HG03139 (cell line): ENCODE measurements at regions not wholly inside any gene's neighbourhood (a gene's known extent, or its start where the extent isn't known, plus 50 kb on each side); places are given as distances from the start of the nearest gene placed in this dataset.

Experiments used
- ATAC-seq: cut with Tn5 transposase; IDR thresholded peaks from one replicate; pipeline ENCODE4 v1.9.1; 2021; ENCODE audit not compliant: unreplicated experiment

DNA sequence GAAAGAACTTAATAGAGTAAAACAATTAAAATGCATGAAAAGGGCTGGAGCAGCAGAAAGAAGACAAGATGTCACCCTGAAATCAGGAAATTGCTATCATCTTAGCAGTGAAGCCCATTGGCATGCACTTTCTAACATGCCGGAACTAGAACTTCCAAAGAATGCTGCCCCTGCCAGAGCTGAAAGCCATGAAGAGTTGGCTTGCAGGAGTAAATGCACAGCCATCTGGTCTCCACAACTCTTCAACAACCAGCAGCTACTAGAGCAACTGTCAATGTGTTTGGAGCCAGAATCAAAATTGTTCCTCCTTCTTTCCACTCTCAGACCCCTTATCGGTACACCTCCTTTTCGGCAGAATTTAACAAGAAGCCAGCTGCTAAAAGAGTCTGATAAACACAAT is 414.1 kb downstream of the KCNH5 start:
- ATAC-seq = no peak

DNA sequence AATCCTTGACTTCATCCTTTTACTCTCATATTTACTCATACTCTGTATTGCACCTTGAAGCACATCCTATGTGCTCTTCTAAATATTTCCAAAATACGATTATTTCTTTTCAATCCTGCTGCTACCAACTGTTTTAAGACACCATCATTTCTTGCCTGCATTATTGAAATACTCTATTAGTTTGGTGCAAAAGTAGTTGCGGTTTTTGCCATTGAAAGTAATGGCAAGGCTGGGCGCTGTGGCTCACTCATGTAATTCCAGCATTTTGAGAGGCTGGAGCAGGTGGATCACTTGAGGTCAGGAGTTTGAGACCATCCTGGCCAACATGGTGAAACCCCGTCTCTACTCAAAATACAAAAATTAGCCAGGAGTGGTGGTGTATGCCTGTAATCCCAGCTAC is 412.5 kb downstream of the KCNH5 start:
- no peak for ATAC-seq

DNA sequence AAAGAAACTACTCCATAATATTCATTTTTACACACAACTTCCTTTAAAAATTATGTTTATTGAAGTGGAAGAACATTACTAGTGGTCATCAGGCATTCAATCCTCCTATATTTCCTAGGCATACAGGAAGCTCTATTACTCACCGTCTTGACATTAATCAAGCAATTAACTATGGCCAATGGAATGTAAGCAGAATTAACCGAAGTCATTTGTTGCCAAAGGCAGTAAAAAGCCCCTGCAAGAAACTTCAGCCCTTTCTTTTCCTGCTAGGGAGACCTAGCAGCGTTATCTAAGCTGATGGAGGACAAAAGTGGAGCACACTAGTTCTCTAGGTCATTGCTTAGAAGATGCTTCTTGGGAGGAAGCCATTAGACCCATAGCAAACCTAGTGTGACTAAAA is 399.6 kb downstream of the KCNH5 start:
- ATAC-seq = no peak
